ENCODE measurements at regions not wholly inside any gene's neighbourhood (a gene's known extent, or its start where the extent isn't known, plus 50 kb on each side); places are given as distances from the start of the nearest gene placed in this dataset.

DNA sequence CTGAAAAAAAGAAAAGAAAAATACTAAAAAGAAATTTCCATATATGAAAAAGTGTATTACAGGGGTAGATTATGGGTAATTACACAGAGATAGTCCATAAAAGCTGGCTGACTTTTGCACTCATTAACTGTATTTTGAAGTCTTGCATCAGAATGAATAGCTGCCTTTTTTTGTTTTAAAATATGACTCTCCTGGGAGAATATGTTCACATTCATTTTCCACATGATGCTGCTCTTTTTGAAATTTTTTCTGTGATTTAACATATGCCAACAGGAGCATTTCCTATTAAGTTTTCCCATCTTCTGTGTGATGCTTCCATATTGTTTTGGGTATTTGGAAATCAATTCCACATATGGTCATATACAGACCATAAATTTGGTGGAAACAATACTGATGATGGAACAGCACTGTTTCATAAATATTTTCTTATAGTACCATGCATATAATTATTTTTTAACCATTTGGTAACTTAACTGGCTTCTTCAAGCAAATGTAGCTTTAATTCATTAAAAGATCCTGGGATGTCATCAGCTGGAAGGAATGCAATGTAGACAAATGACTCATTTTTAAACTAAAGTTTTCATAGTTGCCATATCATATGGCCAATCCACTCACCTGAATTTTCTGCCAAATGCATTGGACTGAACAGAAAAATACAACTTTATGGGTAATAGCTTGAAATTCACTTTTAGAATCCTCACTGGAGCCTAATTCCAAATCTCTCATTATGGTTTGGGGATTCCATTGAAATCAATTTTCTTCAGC is 313.9 kb upstream of the GLI3 start:
- H3K9ac ChIP-seq (ENCODE audit: extremely low read depth, low read length, poor library complexity, severe bottlenecking): no peak overlapping the region
- H3K36me3 ChIP-seq (ENCODE audit: control insufficient read depth, insufficient read depth, low read length): no peaks in the 10 kb centered on the region
- Mint-ChIP-seq H3K4me1 (no peaks in the 10 kb centered on the region), H3K27me3 (ENCODE audit: insufficient read depth) (no peaks in the 10 kb centered on the region), H3K27ac (no peak overlapping the region), H3K36me3 (ENCODE audit: low read depth) (no peaks in the 10 kb centered on the region), H3K9me3 (peaks cover 85% of the 10 kb centered on the region), H3K4me3 (no peak overlapping the region)
- DNase-seq: no peak
- no peaks in the 10 kb centered on the region for H3K4me1 ChIP-seq (ENCODE audit: control insufficient read depth, insufficient read depth, low read length)
- H3K27ac ChIP-seq (ENCODE audit: low read depth, low read length): no peak overlapping the region
- TF ChIP-seq, protein P1, sequence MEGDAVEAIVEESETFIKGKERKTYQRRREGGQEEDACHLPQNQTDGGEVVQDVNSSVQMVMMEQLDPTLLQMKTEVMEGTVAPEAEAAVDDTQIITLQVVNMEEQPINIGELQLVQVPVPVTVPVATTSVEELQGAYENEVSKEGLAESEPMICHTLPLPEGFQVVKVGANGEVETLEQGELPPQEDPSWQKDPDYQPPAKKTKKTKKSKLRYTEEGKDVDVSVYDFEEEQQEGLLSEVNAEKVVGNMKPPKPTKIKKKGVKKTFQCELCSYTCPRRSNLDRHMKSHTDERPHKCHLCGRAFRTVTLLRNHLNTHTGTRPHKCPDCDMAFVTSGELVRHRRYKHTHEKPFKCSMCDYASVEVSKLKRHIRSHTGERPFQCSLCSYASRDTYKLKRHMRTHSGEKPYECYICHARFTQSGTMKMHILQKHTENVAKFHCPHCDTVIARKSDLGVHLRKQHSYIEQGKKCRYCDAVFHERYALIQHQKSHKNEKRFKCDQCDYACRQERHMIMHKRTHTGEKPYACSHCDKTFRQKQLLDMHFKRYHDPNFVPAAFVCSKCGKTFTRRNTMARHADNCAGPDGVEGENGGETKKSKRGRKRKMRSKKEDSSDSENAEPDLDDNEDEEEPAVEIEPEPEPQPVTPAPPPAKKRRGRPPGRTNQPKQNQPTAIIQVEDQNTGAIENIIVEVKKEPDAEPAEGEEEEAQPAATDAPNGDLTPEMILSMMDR (conservative IDR thresholded peaks at IDR 0.05): no peak
- no peak overlapping the region for H3K4me3 ChIP-seq (ENCODE audit: low read length)
- peaks cover 72% of the 10 kb centered on the region for H3K9me3 ChIP-seq (ENCODE audit: control insufficient read depth, low read length)
- no peaks in the 10 kb centered on the region for H3K27me3 ChIP-seq (ENCODE audit: control insufficient read depth, insufficient read depth, low read length, poor library complexity, severe bottlenecking)

DNA sequence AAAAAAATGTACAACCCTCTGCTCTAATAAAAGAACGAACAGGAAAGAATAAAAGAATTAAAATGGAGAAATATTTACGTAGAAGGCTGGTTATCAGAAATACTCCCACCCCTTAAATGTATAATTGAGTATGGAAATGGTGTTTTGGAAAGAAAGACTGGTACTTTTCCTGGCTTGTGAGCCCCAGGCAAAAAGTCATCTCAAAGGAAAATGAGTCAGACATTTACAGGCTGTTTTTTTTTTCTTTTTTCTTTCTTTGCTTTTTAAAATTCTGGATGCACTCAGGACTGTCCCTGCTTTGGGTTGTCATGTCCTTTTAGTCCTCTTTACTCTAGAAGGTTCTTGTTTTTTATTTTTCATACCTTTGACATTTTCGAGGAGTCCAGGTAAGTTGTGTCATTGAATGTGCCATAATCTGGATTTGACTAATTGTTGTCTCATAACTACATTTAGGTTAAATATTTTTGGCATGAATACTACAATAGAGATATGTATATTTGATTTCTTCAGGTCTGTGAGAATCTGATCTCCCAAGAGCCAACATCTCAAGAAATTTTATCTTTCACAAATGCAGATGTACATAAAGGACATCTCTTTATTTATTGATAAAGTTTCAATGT is 313.0 kb upstream of the GLI3 start:
- no peak overlapping the region for H3K9ac ChIP-seq (ENCODE audit: extremely low read depth, low read length, poor library complexity, severe bottlenecking)
- TF ChIP-seq, protein P1 (conservative IDR thresholded peaks at IDR 0.05): no peak
- H3K27ac ChIP-seq (ENCODE audit: low read depth, low read length): no peak overlapping the region
- Mint-ChIP-seq H3K9me3 (peaks cover 80% of the 10 kb centered on the region), H3K27ac (no peak overlapping the region), H3K4me1 (no peaks in the 10 kb centered on the region), H3K4me3 (no peak overlapping the region), H3K27me3 (ENCODE audit: insufficient read depth) (no peaks in the 10 kb centered on the region), H3K36me3 (ENCODE audit: low read depth) (no peaks in the 10 kb centered on the region)
- 80% methylated on average over 2 of the region's 3 CpGs; no CpG with 5 or more reads in 1 of the 2 experiments for WGBS, 2 experiments (ENCODE audit: insufficient coverage in 1 of 2, insufficient read length in 1 of 2)
- H3K4me1 ChIP-seq (ENCODE audit: control insufficient read depth, insufficient read depth, low read length): no peaks in the 10 kb centered on the region
- no peak overlapping the region for H3K4me3 ChIP-seq (ENCODE audit: low read length)
- peaks cover 73% of the 10 kb centered on the region for H3K9me3 ChIP-seq (ENCODE audit: control insufficient read depth, low read length)
- H3K36me3 ChIP-seq (ENCODE audit: control insufficient read depth, insufficient read depth, low read length): no peaks in the 10 kb centered on the region
- no peak for DNase-seq
- no peaks in the 10 kb centered on the region for H3K27me3 ChIP-seq (ENCODE audit: control insufficient read depth, insufficient read depth, low read length, poor library complexity, severe bottlenecking)

DNA sequence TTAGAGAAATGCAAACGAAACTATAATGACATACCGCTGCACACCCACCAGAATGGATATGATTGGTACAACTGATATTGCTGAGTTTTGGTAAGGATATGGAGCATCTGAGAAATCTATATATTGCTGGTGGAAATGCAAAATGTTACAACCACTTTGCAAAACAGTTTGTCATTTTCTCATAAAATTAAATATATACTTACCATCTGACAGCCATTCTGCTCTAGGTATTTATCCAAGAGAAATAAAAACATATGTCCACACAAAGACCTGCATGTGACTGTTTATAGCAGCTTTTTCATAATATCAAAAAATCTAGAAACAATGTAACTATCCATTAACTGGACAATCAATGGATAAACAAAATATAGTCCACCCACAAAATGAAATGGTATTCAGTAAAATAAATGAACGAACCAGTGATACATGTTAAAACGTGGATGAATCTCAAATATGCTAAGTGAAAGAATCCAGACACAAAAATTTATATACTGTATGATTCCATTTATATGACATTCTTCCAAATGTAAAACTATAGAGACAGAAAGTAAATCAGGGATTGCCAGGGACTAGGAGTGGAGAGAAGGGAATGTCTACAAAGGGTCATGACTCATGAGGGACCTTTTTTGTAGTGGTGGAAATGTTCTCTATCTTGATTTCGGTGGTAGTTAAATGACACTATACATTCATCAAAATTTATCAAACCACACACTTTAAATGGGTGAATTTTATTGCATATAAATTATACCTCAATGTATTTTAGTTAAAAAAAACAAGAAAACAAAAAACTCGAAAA is 312.0 kb upstream of the GLI3 start:
- H3K27ac ChIP-seq (ENCODE audit: low read depth, low read length): no peak overlapping the region
- DNase-seq: no peak
- WGBS, 2 experiments (ENCODE audit: insufficient coverage in 1 of 2, insufficient read length in 1 of 2): 92 to 96% methylated on average over 2 to 5 of the region's 6 CpGs
- H3K9me3 ChIP-seq (ENCODE audit: control insufficient read depth, low read length): peaks cover 73% of the 10 kb centered on the region
- Mint-ChIP-seq H3K36me3 (ENCODE audit: low read depth) (peaks cover 2% of the 10 kb centered on the region), H3K4me3 (no peak overlapping the region), H3K27me3 (ENCODE audit: insufficient read depth) (no peaks in the 10 kb centered on the region), H3K9me3 (peaks cover 80% of the 10 kb centered on the region), H3K27ac (no peak overlapping the region), H3K4me1 (no peaks in the 10 kb centered on the region)
- TF ChIP-seq, protein P1 (conservative IDR thresholded peaks at IDR 0.05): no peak
- H3K36me3 ChIP-seq (ENCODE audit: control insufficient read depth, insufficient read depth, low read length): no peaks in the 10 kb centered on the region
- no peaks in the 10 kb centered on the region for H3K27me3 ChIP-seq (ENCODE audit: control insufficient read depth, insufficient read depth, low read length, poor library complexity, severe bottlenecking)
- no peak overlapping the region for H3K9ac ChIP-seq (ENCODE audit: extremely low read depth, low read length, poor library complexity, severe bottlenecking)
- no peaks in the 10 kb centered on the region for H3K4me1 ChIP-seq (ENCODE audit: control insufficient read depth, insufficient read depth, low read length)
- no peak overlapping the region for H3K4me3 ChIP-seq (ENCODE audit: low read length)

All from endodermal cell (in vitro differentiated cells).